H7 (cell line): ENCODE measurements at regions not wholly inside any gene's neighbourhood (a gene's known extent, or its start where the extent isn't known, plus 50 kb on each side); places are given as distances from the start of the nearest gene placed in this dataset.

Experiments used
- DNase-seq: peaks from one replicate; pipeline ENCODE4 v3.0.0; 2012
- H3K27me3 ChIP-seq: 2 replicates; pipeline ENCODE4 v1.6.0; 2011; ENCODE audit warnings: mild to moderate bottlenecking, low read length; ENCODE audit not compliant: control insufficient read depth, insufficient read depth
- H3K36me3 ChIP-seq: replicated peaks from 2 replicates; pipeline ENCODE4 v1.5.1; 2011; ENCODE audit warnings: low read length; ENCODE audit not compliant: control insufficient read depth, insufficient read depth
- H3K4me3 ChIP-seq: 2 replicates; pipeline ENCODE4 v1.5.1; 2011; ENCODE audit warnings: low read depth, mild to moderate bottlenecking, control low read depth, low read length, moderate library complexity; ENCODE audit not compliant: insufficient read depth

GRCh38 chrX:34072906-34073305 is 59.2 kb downstream of the FAM47A start:
- no peak overlapping the region for H3K4me3 ChIP-seq
- no peaks in the 10 kb centered on the region for H3K27me3 ChIP-seq
- H3K36me3 ChIP-seq, result no peaks in the 10 kb centered on the region
- no peak for DNase-seq

- Histone ChIP-seq H3K27me3 (no peaks in the 10 kb centered on the region), H3K4me3 (no peak overlapping the region), H3K36me3 (no peaks in the 10 kb centered on the region)
- DNase-seq, result no peak
Measured at GRCh38 chrX:34063616-34064015, 68.5 kb downstream of the FAM47A start.

GRCh38 chrX:34058005-34058404 is 74.1 kb downstream of the FAM47A start:
- H3K36me3 ChIP-seq, result no peaks in the 10 kb centered on the region
- no peak overlapping the region for H3K4me3 ChIP-seq
- H3K27me3 ChIP-seq, result no peaks in the 10 kb centered on the region
- DNase-seq, result peak; percentile 3

GRCh38 chrX:34053931-34054330 is 78.2 kb downstream of the FAM47A start:
- peak; percentile 0 for DNase-seq
- no peak overlapping the region for H3K4me3 ChIP-seq
- no peaks in the 10 kb centered on the region for H3K27me3 ChIP-seq
- H3K36me3 ChIP-seq, result no peaks in the 10 kb centered on the region
